ENCODE measurements at regions not wholly inside any gene's neighbourhood (a gene's known extent, or its start where the extent isn't known, plus 50 kb on each side); places are given as distances from the start of the nearest gene placed in this dataset.

GRCh38 chr14:49438256-49438770 lies 147.9 kb downstream of the RPS29 start:
- no peak for TF ChIP-seq POLR2AphosphoS5 (IDR thresholded peaks at IDR 0.05; ENCODE audit: low read depth, low read length)
- TF ChIP-seq, protein P1, sequence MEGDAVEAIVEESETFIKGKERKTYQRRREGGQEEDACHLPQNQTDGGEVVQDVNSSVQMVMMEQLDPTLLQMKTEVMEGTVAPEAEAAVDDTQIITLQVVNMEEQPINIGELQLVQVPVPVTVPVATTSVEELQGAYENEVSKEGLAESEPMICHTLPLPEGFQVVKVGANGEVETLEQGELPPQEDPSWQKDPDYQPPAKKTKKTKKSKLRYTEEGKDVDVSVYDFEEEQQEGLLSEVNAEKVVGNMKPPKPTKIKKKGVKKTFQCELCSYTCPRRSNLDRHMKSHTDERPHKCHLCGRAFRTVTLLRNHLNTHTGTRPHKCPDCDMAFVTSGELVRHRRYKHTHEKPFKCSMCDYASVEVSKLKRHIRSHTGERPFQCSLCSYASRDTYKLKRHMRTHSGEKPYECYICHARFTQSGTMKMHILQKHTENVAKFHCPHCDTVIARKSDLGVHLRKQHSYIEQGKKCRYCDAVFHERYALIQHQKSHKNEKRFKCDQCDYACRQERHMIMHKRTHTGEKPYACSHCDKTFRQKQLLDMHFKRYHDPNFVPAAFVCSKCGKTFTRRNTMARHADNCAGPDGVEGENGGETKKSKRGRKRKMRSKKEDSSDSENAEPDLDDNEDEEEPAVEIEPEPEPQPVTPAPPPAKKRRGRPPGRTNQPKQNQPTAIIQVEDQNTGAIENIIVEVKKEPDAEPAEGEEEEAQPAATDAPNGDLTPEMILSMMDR (IDR thresholded peaks at IDR 0.05 in 2 of 3, conservative IDR thresholded peaks at IDR 0.05 in 1 of 3; ENCODE audit: borderline replicate concordance in 1 of 3, insufficient read depth in 1 of 3, low read depth in 2 of 3, low read length in 2 of 3): no peak
- TF ChIP-seq POLR2A (IDR thresholded peaks at IDR 0.05; ENCODE audit: borderline replicate concordance, extremely low read depth, insufficient read depth, insufficient read length): no peak
- TF ChIP-seq, protein P2, sequence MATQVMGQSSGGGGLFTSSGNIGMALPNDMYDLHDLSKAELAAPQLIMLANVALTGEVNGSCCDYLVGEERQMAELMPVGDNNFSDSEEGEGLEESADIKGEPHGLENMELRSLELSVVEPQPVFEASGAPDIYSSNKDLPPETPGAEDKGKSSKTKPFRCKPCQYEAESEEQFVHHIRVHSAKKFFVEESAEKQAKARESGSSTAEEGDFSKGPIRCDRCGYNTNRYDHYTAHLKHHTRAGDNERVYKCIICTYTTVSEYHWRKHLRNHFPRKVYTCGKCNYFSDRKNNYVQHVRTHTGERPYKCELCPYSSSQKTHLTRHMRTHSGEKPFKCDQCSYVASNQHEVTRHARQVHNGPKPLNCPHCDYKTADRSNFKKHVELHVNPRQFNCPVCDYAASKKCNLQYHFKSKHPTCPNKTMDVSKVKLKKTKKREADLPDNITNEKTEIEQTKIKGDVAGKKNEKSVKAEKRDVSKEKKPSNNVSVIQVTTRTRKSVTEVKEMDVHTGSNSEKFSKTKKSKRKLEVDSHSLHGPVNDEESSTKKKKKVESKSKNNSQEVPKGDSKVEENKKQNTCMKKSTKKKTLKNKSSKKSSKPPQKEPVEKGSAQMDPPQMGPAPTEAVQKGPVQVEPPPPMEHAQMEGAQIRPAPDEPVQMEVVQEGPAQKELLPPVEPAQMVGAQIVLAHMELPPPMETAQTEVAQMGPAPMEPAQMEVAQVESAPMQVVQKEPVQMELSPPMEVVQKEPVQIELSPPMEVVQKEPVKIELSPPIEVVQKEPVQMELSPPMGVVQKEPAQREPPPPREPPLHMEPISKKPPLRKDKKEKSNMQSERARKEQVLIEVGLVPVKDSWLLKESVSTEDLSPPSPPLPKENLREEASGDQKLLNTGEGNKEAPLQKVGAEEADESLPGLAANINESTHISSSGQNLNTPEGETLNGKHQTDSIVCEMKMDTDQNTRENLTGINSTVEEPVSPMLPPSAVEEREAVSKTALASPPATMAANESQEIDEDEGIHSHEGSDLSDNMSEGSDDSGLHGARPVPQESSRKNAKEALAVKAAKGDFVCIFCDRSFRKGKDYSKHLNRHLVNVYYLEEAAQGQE (IDR thresholded peaks at IDR 0.05; ENCODE audit: low read depth): no peak
- TF ChIP-seq CBX3 (IDR thresholded peaks at IDR 0.05; ENCODE audit: low read depth): no peak
- TF ChIP-seq ELF1 (IDR thresholded peaks at IDR 0.05; ENCODE audit: borderline replicate concordance, low read depth): no peak
- TF ChIP-seq ZNF274 (IDR thresholded peaks at IDR 0.05; ENCODE audit: low read depth, low read length): no peak
- TF ChIP-seq, protein P3, sequence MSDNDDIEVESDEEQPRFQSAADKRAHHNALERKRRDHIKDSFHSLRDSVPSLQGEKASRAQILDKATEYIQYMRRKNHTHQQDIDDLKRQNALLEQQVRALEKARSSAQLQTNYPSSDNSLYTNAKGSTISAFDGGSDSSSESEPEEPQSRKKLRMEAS (IDR thresholded peaks at IDR 0.05): no peak
- no peak for TF ChIP-seq FOSL1 (IDR thresholded peaks at IDR 0.05; ENCODE audit: low read depth)
- TF ChIP-seq EZH2phosphoT487 (IDR thresholded peaks at IDR 0.05; ENCODE audit: borderline replicate concordance): no peak
- TF ChIP-seq TCF7L2 (IDR thresholded peaks at IDR 0.05; ENCODE audit: borderline replicate concordance, extremely low read depth, insufficient read depth, insufficient read length): no peak
- no peak for TF ChIP-seq EZH2 (IDR thresholded peaks at IDR 0.05)
- TF ChIP-seq RAD21 (IDR thresholded peaks at IDR 0.05; ENCODE audit: low read depth): no peak
- TF ChIP-seq ZBTB33 (IDR thresholded peaks at IDR 0.05; ENCODE audit: extremely low read depth, insufficient replicate concordance, low read length): no peak
